ENCODE measurements at regions not wholly inside any gene's neighbourhood (a gene's known extent, or its start where the extent isn't known, plus 50 kb on each side); places are given as distances from the start of the nearest gene placed in this dataset.

DNA sequence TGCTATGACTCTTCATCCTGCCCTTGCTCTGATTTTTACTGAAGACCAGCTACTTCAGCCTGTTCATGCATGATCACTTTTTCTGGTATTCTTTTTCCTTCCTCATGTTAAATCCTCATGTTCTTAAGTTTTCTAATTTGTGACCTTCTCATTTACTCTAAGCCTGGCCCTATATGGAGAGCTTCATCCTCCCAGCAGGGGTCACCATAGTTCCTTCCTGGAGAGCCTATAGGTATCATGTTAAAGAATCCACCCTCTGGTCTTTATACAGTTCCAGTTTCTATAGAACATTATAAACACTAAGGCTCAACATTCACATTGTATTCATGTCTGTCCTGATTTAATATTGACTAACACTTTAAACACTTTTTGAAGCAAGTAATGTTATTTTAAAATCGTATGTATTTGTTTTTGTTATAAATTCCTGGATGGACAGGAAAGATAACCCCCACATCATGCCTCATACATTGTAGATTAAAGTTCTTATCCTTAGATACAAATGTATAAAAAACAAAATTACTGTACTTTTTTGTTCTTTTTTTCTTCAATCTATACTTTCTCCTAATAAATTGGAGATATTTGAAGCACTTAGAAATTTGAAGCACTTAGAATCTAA is 53.8 kb upstream of the OTUD4 start:
- peak in 1 of 2 donors; percentile 12 for DNase-seq (ENCODE audit: low read depth in 2 of 2)

DNA sequence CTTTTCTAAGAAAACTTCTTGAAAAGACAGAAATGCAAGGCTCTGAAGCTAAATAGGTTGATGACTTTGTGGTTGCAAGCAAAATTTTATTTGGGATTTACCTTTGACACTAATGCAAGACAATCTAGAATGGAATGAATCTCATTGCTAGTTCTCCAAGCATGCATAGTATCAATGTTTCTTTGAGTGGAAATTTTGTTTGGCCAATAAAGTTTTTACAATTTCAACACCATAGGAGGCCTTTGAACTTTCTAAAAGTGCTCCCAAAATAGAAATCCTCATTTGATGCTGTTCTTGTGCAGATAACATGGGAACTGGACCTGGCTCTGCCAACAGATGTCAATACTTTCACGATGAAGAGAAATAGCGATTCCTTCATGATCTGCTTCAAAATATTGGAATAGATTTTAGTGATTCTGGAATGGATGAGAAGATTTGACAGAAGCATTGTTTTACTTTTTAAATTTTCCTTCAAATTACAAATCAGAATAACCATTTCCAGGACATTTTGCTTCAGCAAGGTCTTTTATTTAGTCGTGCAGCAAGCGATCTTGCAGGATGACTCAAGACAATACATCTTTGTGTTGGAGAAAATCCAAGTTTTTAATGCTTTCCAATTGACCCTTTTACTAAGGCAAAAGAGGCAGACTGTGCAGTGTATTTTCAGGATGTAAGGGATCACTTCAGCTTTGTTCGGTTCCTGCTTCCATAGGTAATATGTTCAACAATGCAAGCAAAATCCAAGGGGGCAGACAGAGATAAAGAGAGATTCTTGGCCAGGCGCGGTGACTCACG is 51.7 kb upstream of the OTUD4 start:
- no peak for DNase-seq (ENCODE audit: low read depth in 2 of 2)

DNA sequence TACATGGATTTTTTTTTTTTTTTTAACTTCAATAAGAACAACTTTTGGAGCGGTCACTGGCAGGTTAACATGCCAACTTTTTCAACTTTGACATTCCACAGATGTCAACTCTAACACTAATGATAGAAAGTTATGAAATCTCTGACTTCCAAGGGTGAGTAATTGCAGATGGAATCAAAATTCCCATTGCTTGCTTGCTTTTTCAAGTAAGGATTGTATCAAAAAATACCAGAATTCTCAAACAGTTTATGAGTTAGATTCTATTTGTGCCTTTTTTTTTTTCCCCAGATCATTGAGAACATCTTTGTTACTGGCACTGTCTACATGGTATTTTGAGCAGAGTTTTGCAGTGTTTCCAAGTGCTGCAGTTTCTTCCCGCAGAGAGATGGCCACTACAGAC is 50.3 kb upstream of the OTUD4 start:
- DNase-seq (ENCODE audit: low read depth in 2 of 2): no peak
